ENCODE measurements at regions not wholly inside any gene's neighbourhood (a gene's known extent, or its start where the extent isn't known, plus 50 kb on each side); places are given as distances from the start of the nearest gene placed in this dataset.

- H3K79me2 ChIP-seq (ENCODE audit: control insufficient read depth, insufficient read depth, low read length) = no peaks in the 10 kb centered on the region
- no peak for DNase-seq
- H3K23ac ChIP-seq (ENCODE audit: low read length) = no peak overlapping the region
- H3K18ac ChIP-seq (ENCODE audit: low read length) = no peak overlapping the region
- H3K4me2 ChIP-seq (ENCODE audit: low read length) = no peak overlapping the region
- no peak overlapping the region for H4K5ac ChIP-seq (ENCODE audit: low read length)
- no peak overlapping the region for H2AK5ac ChIP-seq (ENCODE audit: low read length)
- H3K79me1 ChIP-seq (ENCODE audit: low read length) = no peaks in the 10 kb centered on the region
- no CpG with 5 or more reads among the region's 23 CpGs for WGBS (ENCODE audit: extremely low coverage, insufficient coverage, low lambda C conversion rate)
- H3K9ac ChIP-seq (ENCODE audit: low read length) = no peak overlapping the region
- H3K4me1 ChIP-seq (ENCODE audit: control insufficient read depth, low read depth, low read length) = no peaks in the 10 kb centered on the region
- H2BK15ac ChIP-seq (replicated peaks; ENCODE audit: low read depth) = no peak overlapping the region
- H3K36me3 ChIP-seq (ENCODE audit: control insufficient read depth, insufficient read depth, low read length) = no peaks in the 10 kb centered on the region
- H3K56ac ChIP-seq (ENCODE audit: low read length) = no peak overlapping the region
- no peak overlapping the region for H2BK5ac ChIP-seq (ENCODE audit: low read length)
- no peak overlapping the region for H3K4me3 ChIP-seq (ENCODE audit: low read length)
- H3K27me3 ChIP-seq (ENCODE audit: insufficient read depth, low read length, poor library complexity) = no peaks in the 10 kb centered on the region
- H3K27ac ChIP-seq (ENCODE audit: low read depth, low read length) = no peak overlapping the region
- H3K4ac ChIP-seq (ENCODE audit: low read depth, low read length) = no peak overlapping the region
- no peak overlapping the region for H4K8ac ChIP-seq (ENCODE audit: low read depth, low read length)
- H2BK120ac ChIP-seq (ENCODE audit: low read depth, low read length) = no peak overlapping the region
These were observed 190.4 kb downstream of the MN1 start for GRCh38 chr22:27610863-27611786.

- Histone ChIP-seq H3K36me3 (ENCODE audit: control insufficient read depth, insufficient read depth, low read length) (no peaks in the 10 kb centered on the region), H3K27ac (ENCODE audit: low read depth, low read length) (no peak overlapping the region), H3K4me2 (ENCODE audit: low read length) (no peak overlapping the region), H3K4me3 (ENCODE audit: low read length) (no peak overlapping the region), H3K18ac (ENCODE audit: low read length) (no peak overlapping the region), H2BK5ac (ENCODE audit: low read length) (no peak overlapping the region), H4K5ac (ENCODE audit: low read length) (no peak overlapping the region), H3K9ac (ENCODE audit: low read length) (no peak overlapping the region), H2AK5ac (ENCODE audit: low read length) (no peak overlapping the region), H3K23ac (ENCODE audit: low read length) (no peak overlapping the region), H4K8ac (ENCODE audit: low read depth, low read length) (no peak overlapping the region), H2BK15ac (replicated peaks; ENCODE audit: low read depth) (no peak overlapping the region), H3K27me3 (ENCODE audit: insufficient read depth, low read length, poor library complexity) (no peaks in the 10 kb centered on the region), H3K4ac (ENCODE audit: low read depth, low read length) (no peak overlapping the region), H3K79me1 (ENCODE audit: low read length) (no peaks in the 10 kb centered on the region), H3K4me1 (ENCODE audit: control insufficient read depth, low read depth, low read length) (no peaks in the 10 kb centered on the region), H2BK120ac (ENCODE audit: low read depth, low read length) (no peak overlapping the region), H3K56ac (ENCODE audit: low read length) (no peak overlapping the region), H3K79me2 (ENCODE audit: control insufficient read depth, insufficient read depth, low read length) (no peaks in the 10 kb centered on the region)
- no peak for DNase-seq
- WGBS (ENCODE audit: extremely low coverage, insufficient coverage, low lambda C conversion rate) = no CpG with 5 or more reads among the region's 6 CpGs
These were observed 189.4 kb downstream of the MN1 start for GRCh38 chr22:27612115-27612514.

DNA sequence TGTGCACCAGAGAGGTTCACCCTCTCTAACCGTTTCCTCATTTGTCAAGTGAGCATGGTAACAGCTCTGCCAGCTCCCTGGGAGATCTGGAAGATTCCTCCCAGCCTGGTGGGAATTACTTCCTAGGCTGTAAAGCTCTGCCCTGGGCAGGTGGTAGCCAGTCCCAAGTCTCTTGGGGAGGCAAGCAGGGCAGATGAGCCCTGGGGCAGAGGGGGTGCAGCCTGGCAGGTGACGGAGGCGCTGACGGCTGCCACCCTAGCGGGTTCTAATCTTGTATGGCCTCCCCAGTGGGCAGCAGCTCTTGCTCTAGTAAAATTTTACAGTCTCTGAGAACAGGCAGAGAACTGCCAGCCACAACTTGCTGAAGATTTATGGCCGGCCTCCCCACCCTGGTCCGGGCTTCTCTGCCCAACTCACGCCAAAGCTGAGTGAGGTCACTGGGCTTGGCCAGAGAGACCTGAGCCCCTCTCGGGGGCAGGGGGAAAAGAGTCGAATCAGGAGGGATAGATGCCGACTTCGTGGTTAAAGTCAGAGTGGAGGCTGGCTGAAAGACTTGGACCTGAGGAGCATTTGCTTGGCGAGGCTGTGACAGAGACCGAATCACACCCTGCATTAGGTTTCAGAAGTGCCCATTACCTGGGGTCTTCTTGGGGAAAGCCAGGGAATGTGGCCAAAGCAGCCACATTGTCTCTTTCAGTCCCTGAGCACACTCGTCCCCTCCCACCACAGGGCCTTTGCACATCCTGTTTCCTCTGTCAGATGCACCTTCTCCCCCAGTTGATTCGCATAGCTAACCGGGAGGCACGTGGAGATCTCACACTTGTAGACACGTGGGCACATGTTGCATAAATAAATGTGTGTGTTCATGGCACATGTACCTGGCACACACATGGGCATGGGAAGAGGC is 188.2 kb downstream of the MN1 start:
- no CpG with 5 or more reads among the region's 19 CpGs for WGBS (ENCODE audit: extremely low coverage, insufficient coverage, low lambda C conversion rate)
- Histone ChIP-seq H3K4me1 (ENCODE audit: control insufficient read depth, low read depth, low read length) (no peaks in the 10 kb centered on the region), H2AK5ac (ENCODE audit: low read length) (no peak overlapping the region), H3K4ac (ENCODE audit: low read depth, low read length) (no peak overlapping the region), H4K8ac (ENCODE audit: low read depth, low read length) (no peak overlapping the region), H3K36me3 (ENCODE audit: control insufficient read depth, insufficient read depth, low read length) (no peaks in the 10 kb centered on the region), H3K18ac (ENCODE audit: low read length) (no peak overlapping the region), H2BK15ac (replicated peaks; ENCODE audit: low read depth) (no peak overlapping the region), H2BK120ac (ENCODE audit: low read depth, low read length) (no peak overlapping the region), H3K9ac (ENCODE audit: low read length) (no peak overlapping the region), H2BK5ac (ENCODE audit: low read length) (no peak overlapping the region), H4K5ac (ENCODE audit: low read length) (no peak overlapping the region), H3K27me3 (ENCODE audit: insufficient read depth, low read length, poor library complexity) (no peaks in the 10 kb centered on the region), H3K27ac (ENCODE audit: low read depth, low read length) (no peak overlapping the region), H3K4me2 (ENCODE audit: low read length) (no peak overlapping the region), H3K79me1 (ENCODE audit: low read length) (no peaks in the 10 kb centered on the region), H3K79me2 (ENCODE audit: control insufficient read depth, insufficient read depth, low read length) (no peaks in the 10 kb centered on the region), H3K23ac (ENCODE audit: low read length) (no peak overlapping the region), H3K4me3 (ENCODE audit: low read length) (no peak overlapping the region), H3K56ac (ENCODE audit: low read length) (no peak overlapping the region)
- DNase-seq = no peak

DNA sequence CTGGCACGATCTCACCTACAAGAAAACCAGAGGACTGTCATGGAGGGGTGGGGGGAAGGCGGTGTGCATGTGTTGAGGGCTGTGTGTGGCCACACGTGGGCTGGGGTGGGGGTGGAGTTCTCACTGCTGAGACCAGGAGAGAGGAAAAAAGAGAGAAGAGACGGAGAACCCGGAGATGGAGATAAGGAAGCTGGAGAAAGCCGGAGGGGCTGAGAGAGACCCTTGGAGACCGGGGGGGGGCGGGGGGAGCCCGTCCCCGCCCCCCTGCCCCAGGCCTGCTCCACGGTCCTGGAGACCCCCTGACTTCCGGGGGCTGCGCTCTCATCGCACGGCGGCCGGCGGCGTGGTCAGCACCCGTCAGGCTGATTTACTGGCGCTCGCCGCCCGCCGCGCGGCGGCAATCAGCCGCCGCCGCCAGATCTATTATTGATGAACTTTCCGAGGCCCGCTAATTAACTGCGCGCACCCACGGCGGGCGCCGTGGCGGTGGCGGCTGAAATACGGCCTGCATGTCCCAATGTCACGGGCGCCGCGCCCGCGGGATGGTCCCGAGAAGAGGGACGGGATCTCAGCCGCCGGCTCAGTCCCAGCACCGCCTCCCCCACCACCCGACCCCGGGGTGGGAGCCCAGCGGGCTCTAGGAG is 187.4 kb downstream of the MN1 start:
- Histone ChIP-seq H3K79me2 (ENCODE audit: control insufficient read depth, insufficient read depth, low read length) (no peaks in the 10 kb centered on the region), H3K79me1 (ENCODE audit: low read length) (no peaks in the 10 kb centered on the region), H3K9ac (ENCODE audit: low read length) (no peak overlapping the region), H2BK5ac (ENCODE audit: low read length) (no peak overlapping the region), H3K23ac (ENCODE audit: low read length) (no peak overlapping the region), H3K4ac (ENCODE audit: low read depth, low read length) (no peak overlapping the region), H3K27me3 (ENCODE audit: insufficient read depth, low read length, poor library complexity) (no peaks in the 10 kb centered on the region), H2BK15ac (replicated peaks; ENCODE audit: low read depth) (no peak overlapping the region), H4K5ac (ENCODE audit: low read length) (no peak overlapping the region), H3K56ac (ENCODE audit: low read length) (no peak overlapping the region), H3K4me1 (ENCODE audit: control insufficient read depth, low read depth, low read length) (no peaks in the 10 kb centered on the region), H3K36me3 (ENCODE audit: control insufficient read depth, insufficient read depth, low read length) (no peaks in the 10 kb centered on the region), H3K27ac (ENCODE audit: low read depth, low read length) (no peak overlapping the region), H3K4me3 (ENCODE audit: low read length) (no peak overlapping the region), H2AK5ac (ENCODE audit: low read length) (no peak overlapping the region), H3K18ac (ENCODE audit: low read length) (no peak overlapping the region), H3K4me2 (ENCODE audit: low read length) (no peak overlapping the region), H2BK120ac (ENCODE audit: low read depth, low read length) (no peak overlapping the region), H4K8ac (ENCODE audit: low read depth, low read length) (no peak overlapping the region)
- no peak for DNase-seq
- no CpG with 5 or more reads among the region's 56 CpGs for WGBS (ENCODE audit: extremely low coverage, insufficient coverage, low lambda C conversion rate)

DNA sequence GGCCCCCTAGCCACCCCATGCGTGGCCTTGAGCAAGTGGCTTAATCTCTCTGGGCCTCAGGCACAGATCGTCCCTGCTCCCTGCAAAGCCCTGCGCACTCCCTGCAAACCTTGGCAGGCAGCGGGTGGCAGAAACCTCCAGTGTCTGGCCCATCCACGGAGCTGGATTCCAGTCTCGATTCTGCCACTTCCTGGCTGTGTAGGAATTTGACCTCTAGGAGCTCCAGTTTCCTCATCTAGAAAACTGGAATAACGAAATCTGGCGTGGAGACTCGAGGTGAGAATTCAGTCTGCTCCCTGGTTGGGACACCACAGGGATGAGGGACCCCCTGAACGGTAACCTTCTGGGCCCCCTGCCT is 186.9 kb downstream of the MN1 start:
- no peaks in the 10 kb centered on the region for H3K79me2 ChIP-seq (ENCODE audit: control insufficient read depth, insufficient read depth, low read length)
- no peaks in the 10 kb centered on the region for H3K36me3 ChIP-seq (ENCODE audit: control insufficient read depth, insufficient read depth, low read length)
- DNase-seq = no peak
- H3K56ac ChIP-seq (ENCODE audit: low read length) = no peak overlapping the region
- H3K27me3 ChIP-seq (ENCODE audit: insufficient read depth, low read length, poor library complexity) = no peaks in the 10 kb centered on the region
- no peak overlapping the region for H2BK5ac ChIP-seq (ENCODE audit: low read length)
- H4K8ac ChIP-seq (ENCODE audit: low read depth, low read length) = no peak overlapping the region
- no peak overlapping the region for H3K27ac ChIP-seq (ENCODE audit: low read depth, low read length)
- H3K79me1 ChIP-seq (ENCODE audit: low read length) = no peaks in the 10 kb centered on the region
- no peak overlapping the region for H3K4me2 ChIP-seq (ENCODE audit: low read length)
- no peak overlapping the region for H3K9ac ChIP-seq (ENCODE audit: low read length)
- H3K4ac ChIP-seq (ENCODE audit: low read depth, low read length) = no peak overlapping the region
- H3K4me1 ChIP-seq (ENCODE audit: control insufficient read depth, low read depth, low read length) = no peaks in the 10 kb centered on the region
- no peak overlapping the region for H3K4me3 ChIP-seq (ENCODE audit: low read length)
- H2BK15ac ChIP-seq (replicated peaks; ENCODE audit: low read depth) = no peak overlapping the region
- H3K23ac ChIP-seq (ENCODE audit: low read length) = no peak overlapping the region
- no peak overlapping the region for H2AK5ac ChIP-seq (ENCODE audit: low read length)
- no peak overlapping the region for H2BK120ac ChIP-seq (ENCODE audit: low read depth, low read length)
- no peak overlapping the region for H3K18ac ChIP-seq (ENCODE audit: low read length)
- WGBS (ENCODE audit: extremely low coverage, insufficient coverage, low lambda C conversion rate) = no CpG with 5 or more reads among the region's 10 CpGs
- H4K5ac ChIP-seq (ENCODE audit: low read length) = no peak overlapping the region

Measured in mesendoderm (in vitro differentiated cells).